ENCODE measurements at regions not wholly inside any gene's neighbourhood (a gene's known extent, or its start where the extent isn't known, plus 50 kb on each side); places are given as distances from the start of the nearest gene placed in this dataset.

GRCh38 chr2:3091696-3092095 is 285.9 kb downstream of the EIPR1 start:
- peaks cover 5% of the 10 kb centered on the region for H3K9me3 Mint-ChIP-seq (ENCODE audit: unreplicated experiment)
- no peak overlapping the region for H3K4me3 Mint-ChIP-seq (ENCODE audit: unreplicated experiment)
- H3K36me3 Mint-ChIP-seq (ENCODE audit: unreplicated experiment) = peaks cover 7% of the 10 kb centered on the region
- H3K27me3 Mint-ChIP-seq (ENCODE audit: unreplicated experiment) = peaks cover 2% of the 10 kb centered on the region
- TF ChIP-seq CTCF (IDR thresholded peaks at IDR 0.05; ENCODE audit: partially characterized antibody, unreplicated experiment) = no peak
- no peak for DNase-seq
- H3K27ac Mint-ChIP-seq (ENCODE audit: unreplicated experiment) = no peak overlapping the region
- H3K4me1 Mint-ChIP-seq (ENCODE audit: low read depth, unreplicated experiment) = peaks cover 5% of the 10 kb centered on the region

- no peak for DNase-seq
- H3K4me3 Mint-ChIP-seq (ENCODE audit: unreplicated experiment) = no peak overlapping the region
- no peaks in the 10 kb centered on the region for H3K27me3 Mint-ChIP-seq (ENCODE audit: unreplicated experiment)
- no peaks in the 10 kb centered on the region for H3K4me1 Mint-ChIP-seq (ENCODE audit: low read depth, unreplicated experiment)
- peaks cover 6% of the 10 kb centered on the region for H3K36me3 Mint-ChIP-seq (ENCODE audit: unreplicated experiment)
- no peak for TF ChIP-seq CTCF (IDR thresholded peaks at IDR 0.05; ENCODE audit: partially characterized antibody, unreplicated experiment)
- no peak overlapping the region for H3K27ac Mint-ChIP-seq (ENCODE audit: unreplicated experiment)
- H3K9me3 Mint-ChIP-seq (ENCODE audit: unreplicated experiment) = peaks cover 4% of the 10 kb centered on the region
Measured at GRCh38 chr2:3082705-3083104, 294.9 kb downstream of the EIPR1 start.

- Mint-ChIP-seq H3K4me1 (ENCODE audit: low read depth, unreplicated experiment) (no peaks in the 10 kb centered on the region), H3K27me3 (ENCODE audit: unreplicated experiment) (no peaks in the 10 kb centered on the region), H3K27ac (ENCODE audit: unreplicated experiment) (no peak overlapping the region), H3K4me3 (ENCODE audit: unreplicated experiment) (no peak overlapping the region), H3K9me3 (ENCODE audit: unreplicated experiment) (peaks cover 2% of the 10 kb centered on the region), H3K36me3 (ENCODE audit: unreplicated experiment) (peaks cover 2% of the 10 kb centered on the region)
- TF ChIP-seq CTCF (IDR thresholded peaks at IDR 0.05; ENCODE audit: partially characterized antibody, unreplicated experiment) = no peak
- no peak for DNase-seq
Measured at GRCh38 chr2:3079959-3080948, 297.4 kb downstream of the EIPR1 start.

GRCh38 chr2:3079466-3079865 is 298.2 kb downstream of the EIPR1 start:
- Mint-ChIP-seq H3K27ac (ENCODE audit: unreplicated experiment) (no peak overlapping the region), H3K36me3 (ENCODE audit: unreplicated experiment) (no peaks in the 10 kb centered on the region), H3K4me3 (ENCODE audit: unreplicated experiment) (no peak overlapping the region), H3K9me3 (ENCODE audit: unreplicated experiment) (peaks cover 1% of the 10 kb centered on the region), H3K27me3 (ENCODE audit: unreplicated experiment) (peaks cover under 1% of the 10 kb centered on the region), H3K4me1 (ENCODE audit: low read depth, unreplicated experiment) (no peaks in the 10 kb centered on the region)
- TF ChIP-seq CTCF (IDR thresholded peaks at IDR 0.05; ENCODE audit: partially characterized antibody, unreplicated experiment) = no peak
- no peak for DNase-seq

- Mint-ChIP-seq H3K27me3 (ENCODE audit: unreplicated experiment) (peaks cover 2% of the 10 kb centered on the region), H3K9me3 (ENCODE audit: unreplicated experiment) (peaks cover 1% of the 10 kb centered on the region), H3K4me3 (ENCODE audit: unreplicated experiment) (no peak overlapping the region), H3K36me3 (ENCODE audit: unreplicated experiment) (no peaks in the 10 kb centered on the region), H3K27ac (ENCODE audit: unreplicated experiment) (no peak overlapping the region), H3K4me1 (ENCODE audit: low read depth, unreplicated experiment) (no peaks in the 10 kb centered on the region)
- no peak for TF ChIP-seq CTCF (IDR thresholded peaks at IDR 0.05; ENCODE audit: partially characterized antibody, unreplicated experiment)
- no peak for DNase-seq
Measured at GRCh38 chr2:3078684-3079083, 298.9 kb downstream of the EIPR1 start.

All from glutamatergic neuron (in vitro differentiated cells).